Right cardiac atrium (tissue), 5 donors: ENCODE measurements at regions not wholly inside any gene's neighbourhood (a gene's known extent, or its start where the extent isn't known, plus 50 kb on each side); places are given as distances from the start of the nearest gene placed in this dataset.

Source experiments
- ATAC-seq, 2 donors: fragments of 200-7000 bp; cut with Tn5 transposase; one replicate each; pipeline versions ENCODE4 v1.8.0 to v1.9.1; 2020; ENCODE audit warnings: moderate library complexity in 2 of 2, mild to moderate bottlenecking in 1 of 2
- DNase-seq, 3 donors: peaks; one replicate each; pipeline ENCODE4 v3.0.0-alpha.2; 2020
- H3K27ac ChIP-seq: one replicate; pipeline ENCODE4 v1.5.1; 2013; ENCODE audit warnings: mild to moderate bottlenecking, low read length, control low read depth, moderate library complexity
- H3K27me3 ChIP-seq: one replicate; pipeline ENCODE4 v1.6.1; 2013; ENCODE audit not compliant: control insufficient read depth, insufficient read depth
- H3K4me1 ChIP-seq: one replicate; pipeline ENCODE4 v1.6.1; 2013; ENCODE audit warnings: low read length; ENCODE audit not compliant: control insufficient read depth, insufficient read depth
- H3K4me3 ChIP-seq: one replicate; pipeline ENCODE4 v1.5.1; 2013; ENCODE audit warnings: low read length, control low read depth
- H3K9me3 ChIP-seq: one replicate; pipeline ENCODE4 v1.6.1; 2013; ENCODE audit warnings: low read length; ENCODE audit not compliant: control insufficient read depth
- WGBS: extraction: QIAGEN DNeasy Blood & Tissue Kit; methylation state at CpG from one replicate; pipeline ENCODE4 v1.1.7; 2013; 5-methylcytosine and 5-hydroxymethylcytosine counted together
- intact Hi-C, 4 donors: fragments of 100-400 bp; cut with DNase I; formaldehyde crosslinking; loops; one replicate each; pipeline versions ENCODE4 v1.11.0 to v1.14.0; 2022 to 2023
- donor health status: healthy with polysubstance abuse.
- donor health status: DM: no; HTN: yes; CAD: no.
- donor health status: DM: no; HTN: no; CAD: no.
- donor health status: DM: no; HTN: yes; CAD: no; lungs with severe emphysema.
- donor health status: DM: yes; HTN: yes; CAD: no.

DNA sequence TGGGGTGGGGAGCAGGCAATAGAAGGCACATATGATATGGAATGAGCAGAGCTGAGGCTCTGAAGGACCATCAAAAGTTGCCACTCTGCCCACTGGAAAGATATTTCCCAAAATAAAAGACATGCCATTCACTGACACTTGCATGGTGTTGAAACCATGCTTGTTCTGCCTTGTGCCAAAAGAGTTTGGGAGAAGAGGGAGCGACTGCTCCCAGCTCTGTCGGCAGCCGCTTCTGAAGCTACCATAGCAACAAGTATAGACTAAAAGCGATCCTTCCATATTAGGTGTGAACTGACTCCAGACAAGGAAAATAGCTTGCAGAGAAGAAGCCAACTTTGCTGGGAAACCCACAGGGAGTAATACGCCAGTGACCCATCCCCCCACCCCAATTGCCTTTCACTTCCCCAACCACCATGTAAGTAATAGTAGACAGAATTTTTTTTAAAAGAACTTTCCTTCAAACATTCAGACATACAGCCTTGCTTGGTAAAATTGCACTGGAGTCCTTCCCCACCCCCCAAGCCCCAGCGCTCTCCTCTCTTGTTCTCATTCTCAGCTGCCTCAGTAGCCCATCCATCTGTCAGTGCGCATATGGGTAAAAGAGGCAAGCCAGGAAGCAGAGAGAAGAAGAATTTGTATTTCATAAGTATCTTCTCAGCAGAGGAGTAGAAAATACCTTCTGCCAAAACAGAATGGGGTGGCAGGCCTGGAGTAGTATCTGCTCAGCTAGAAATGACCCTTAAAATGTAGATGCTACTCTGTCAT, 263.7 kb downstream of the OMA1 start:
- peak; percentile 15 to 58 (median 49) for DNase-seq
- Histone ChIP-seq H3K9me3 (no peaks in the 10 kb centered on the region), H3K4me3 (no peak overlapping the region), H3K27me3 (no peaks in the 10 kb centered on the region), H3K27ac (no peak overlapping the region), H3K4me1 (no peaks in the 10 kb centered on the region)
- ATAC-seq, result peak; percentile 84 to 94
- 57% methylated on average over 7 of the region's 7 CpGs for WGBS
- intact Hi-C loops, result no loop called here

- Histone ChIP-seq H3K4me3 (no peak overlapping the region), H3K27me3 (no peaks in the 10 kb centered on the region), H3K9me3 (no peaks in the 10 kb centered on the region), H3K27ac (no peak overlapping the region), H3K4me1 (no peaks in the 10 kb centered on the region)
- intact Hi-C loops, result no loop called here
- DNase-seq (no peak), ATAC-seq (no peak)
- 58% methylated on average over 3 of the region's 3 CpGs for WGBS
Measured at GRCh38 chr1:58266242-58266641, 280.3 kb downstream of the OMA1 start.

DNA sequence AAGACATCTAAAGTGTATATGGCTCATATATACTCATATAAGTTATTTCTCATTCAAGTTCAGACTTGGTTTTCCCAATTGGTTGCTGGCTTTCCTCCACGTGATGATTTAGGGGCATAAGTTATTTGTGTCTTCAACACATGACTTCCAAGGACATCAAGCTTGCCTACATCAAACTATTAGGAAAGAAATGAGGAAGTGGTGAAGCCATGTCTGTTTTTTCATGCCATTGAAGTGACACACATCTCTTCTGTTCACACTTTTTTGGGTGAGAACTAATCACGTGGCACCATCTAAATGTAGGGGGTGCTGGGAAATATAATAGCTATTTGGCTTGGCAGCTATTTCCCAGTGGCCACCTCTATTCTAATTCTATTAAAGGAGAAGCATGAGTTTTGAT, 282.1 kb downstream of the OMA1 start:
- DNase-seq (no peak), ATAC-seq (no peak)
- intact Hi-C loops, result no loop called here
- Histone ChIP-seq H3K4me3 (no peak overlapping the region), H3K9me3 (no peaks in the 10 kb centered on the region), H3K27ac (no peak overlapping the region), H3K4me1 (no peaks in the 10 kb centered on the region), H3K27me3 (no peaks in the 10 kb centered on the region)
- WGBS, result 40% methylated on average over 2 of the region's 2 CpGs

- H3K4me3 ChIP-seq, result no peak overlapping the region
Measured at GRCh38 chr1:58262702-58263101, 283.8 kb downstream of the OMA1 start.

GRCh38 chr1:58258082-58258481, 288.4 kb downstream of the OMA1 start:
- Histone ChIP-seq H3K9me3 (no peaks in the 10 kb centered on the region), H3K27me3 (no peaks in the 10 kb centered on the region), H3K27ac (no peak overlapping the region), H3K4me3 (no peak overlapping the region), H3K4me1 (no peaks in the 10 kb centered on the region)
- no peak for DNase-seq
- intact Hi-C loops, result no loop called here
- no peak for ATAC-seq
- WGBS, result 65% methylated on average over 10 of the region's 10 CpGs

More at GRCh38 chr1:58262702-58263101, 283.8 kb downstream of the OMA1 start:
- DNase-seq (no peak), ATAC-seq (no peak)
- 51% methylated on average over 2 of the region's 2 CpGs for WGBS
- no peaks in the 10 kb centered on the region for H3K4me1 ChIP-seq
- no peaks in the 10 kb centered on the region for H3K27me3 ChIP-seq
- intact Hi-C loops, result no loop called here
- H3K27ac ChIP-seq, result no peak overlapping the region
- H3K9me3 ChIP-seq, result no peaks in the 10 kb centered on the region

DNA sequence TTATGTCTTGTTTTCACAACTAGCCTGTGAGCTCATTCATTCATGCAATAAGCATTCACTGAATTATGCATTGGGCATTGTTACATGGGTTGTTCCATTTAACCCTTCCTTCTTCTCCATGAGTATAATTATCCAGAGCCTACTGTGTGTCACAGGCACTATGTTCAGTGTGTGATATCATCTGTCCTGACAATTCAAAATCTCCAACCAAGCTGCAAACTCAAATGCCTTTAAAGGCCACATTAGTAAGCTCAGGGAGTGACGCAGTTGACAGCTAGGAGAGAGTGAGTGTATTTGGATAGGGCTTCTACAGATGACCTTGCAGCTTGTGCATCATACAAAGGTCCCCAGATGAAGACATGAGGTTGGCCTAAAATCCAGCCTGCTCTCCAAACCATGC, 289.5 kb downstream of the OMA1 start:
- DNase-seq (no peak), ATAC-seq (no peak)
- H3K4me3 ChIP-seq, result no peak overlapping the region
- H3K4me1 ChIP-seq, result no peaks in the 10 kb centered on the region
- H3K9me3 ChIP-seq, result no peaks in the 10 kb centered on the region
- no peaks in the 10 kb centered on the region for H3K27me3 ChIP-seq
- intact Hi-C loops, result no loop called here
- H3K27ac ChIP-seq, result no peak overlapping the region
- 78% methylated on average over 1 of the region's 1 CpG for WGBS

DNA sequence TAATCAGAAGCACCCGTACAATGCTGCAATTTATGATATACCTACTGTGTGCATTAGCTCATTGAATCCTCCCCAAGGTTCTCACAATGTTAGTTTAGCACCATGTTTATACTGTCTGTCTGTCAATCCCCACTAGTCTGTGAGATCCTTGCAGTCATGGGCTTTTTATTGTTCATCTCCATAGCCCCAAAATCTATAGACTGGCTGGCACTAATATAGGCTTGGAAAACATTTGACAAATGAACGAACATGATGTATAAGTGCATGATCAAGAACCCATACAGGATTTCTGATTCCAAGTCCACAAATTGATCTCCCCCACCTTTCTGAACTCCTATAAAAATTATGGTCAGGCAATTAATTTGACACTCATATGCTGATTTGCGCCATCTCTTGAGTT, 290.0 kb downstream of the OMA1 start:
- 90% methylated on average over 3 of the region's 3 CpGs for WGBS
- intact Hi-C loops, result no loop called here

GRCh38 chr1:58256041-58256440, 290.5 kb downstream of the OMA1 start:
- 90% methylated on average over 10 of the region's 10 CpGs for WGBS
- H3K4me3 ChIP-seq, result no peak overlapping the region
- no peaks in the 10 kb centered on the region for H3K9me3 ChIP-seq
- intact Hi-C loops, result no loop called here
- no peaks in the 10 kb centered on the region for H3K27me3 ChIP-seq
- no peak for ATAC-seq
- H3K4me1 ChIP-seq, result no peaks in the 10 kb centered on the region
- DNase-seq, result no peak
- no peak overlapping the region for H3K27ac ChIP-seq

More for the DNA sequence above, 290.0 kb downstream of the OMA1 start:
- DNase-seq, result no peak
- no peak overlapping the region for H3K4me3 ChIP-seq
- no peak for ATAC-seq
- no peaks in the 10 kb centered on the region for H3K9me3 ChIP-seq
- H3K4me1 ChIP-seq, result no peaks in the 10 kb centered on the region
- no peak overlapping the region for H3K27ac ChIP-seq
- H3K27me3 ChIP-seq, result no peaks in the 10 kb centered on the region

GRCh38 chr1:58255192-58255591, 291.3 kb downstream of the OMA1 start:
- intact Hi-C loops, result no loop called here
- Histone ChIP-seq H3K27ac (no peak overlapping the region), H3K9me3 (no peaks in the 10 kb centered on the region), H3K4me1 (no peaks in the 10 kb centered on the region), H3K27me3 (no peaks in the 10 kb centered on the region), H3K4me3 (no peak overlapping the region)
- no peak for ATAC-seq
- 73% methylated on average over 4 of the region's 4 CpGs for WGBS
- DNase-seq, result no peak

DNA sequence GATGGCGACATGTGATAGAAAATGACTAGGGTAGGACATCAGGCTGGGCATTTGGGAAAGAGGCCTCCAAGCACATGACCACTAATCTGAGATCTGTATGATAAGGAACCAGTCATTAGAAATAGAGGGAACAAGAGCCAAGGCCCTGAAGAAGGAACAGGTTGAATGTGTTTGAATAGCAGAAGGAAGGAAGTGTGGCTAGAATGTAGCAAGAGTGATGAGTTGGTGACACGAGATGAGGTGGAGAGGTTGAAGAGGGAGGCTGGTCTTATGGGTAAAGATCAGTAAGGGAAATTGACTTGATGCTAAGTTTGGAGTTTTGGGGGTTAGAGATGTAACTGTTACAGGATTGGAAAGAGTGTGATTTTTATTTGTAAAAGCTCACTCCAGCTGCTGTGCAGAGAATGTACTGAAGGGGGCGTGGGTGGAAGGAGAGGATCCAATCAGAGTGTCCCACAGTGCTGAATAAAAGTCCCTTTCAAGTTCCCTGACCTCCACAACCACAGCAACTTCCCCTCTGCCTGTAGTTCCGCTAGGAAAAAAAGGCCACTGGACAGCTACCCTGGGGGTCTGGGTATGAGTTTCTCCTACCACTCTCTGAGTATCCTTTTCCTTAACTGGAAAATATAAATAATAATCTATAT, 295.0 kb downstream of the OMA1 start:
- ATAC-seq (no peak), DNase-seq (no peak)
- no peak overlapping the region for H3K27ac ChIP-seq
- intact Hi-C loops, result no loop called here
- no peaks in the 10 kb centered on the region for H3K4me1 ChIP-seq
- 49% methylated on average over 4 of the region's 4 CpGs for WGBS
- H3K9me3 ChIP-seq, result no peaks in the 10 kb centered on the region
- H3K4me3 ChIP-seq, result no peak overlapping the region
- H3K27me3 ChIP-seq, result no peaks in the 10 kb centered on the region

DNA sequence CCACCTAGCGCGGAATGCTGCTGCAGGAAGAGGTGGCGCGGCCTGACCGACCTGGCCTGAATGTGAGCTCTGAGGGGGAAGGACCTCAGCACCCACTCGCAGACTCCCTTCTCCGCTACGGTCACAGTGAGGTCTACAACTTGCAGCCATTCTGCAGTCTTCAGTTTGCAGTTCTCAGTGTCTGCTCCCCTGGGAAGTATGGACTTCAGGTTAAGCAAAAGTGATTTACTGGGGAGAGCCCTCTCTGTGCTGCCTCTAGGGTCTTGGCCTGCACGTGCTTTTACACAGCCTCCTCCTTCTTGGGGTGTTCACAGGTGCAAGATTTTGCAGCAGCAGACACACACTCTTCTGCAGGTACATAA, 296.0 kb downstream of the OMA1 start:
- Histone ChIP-seq H3K27ac (no peak overlapping the region), H3K27me3 (no peaks in the 10 kb centered on the region), H3K9me3 (no peaks in the 10 kb centered on the region), H3K4me1 (no peaks in the 10 kb centered on the region), H3K4me3 (no peak overlapping the region)
- WGBS, result 8% methylated on average over 9 of the region's 9 CpGs
- no peak for DNase-seq
- no peak for ATAC-seq
- intact Hi-C loops, result no loop called here
